SK-N-SH (cell line): ENCODE measurements at regions not wholly inside any gene's neighbourhood (a gene's known extent, or its start where the extent isn't known, plus 50 kb on each side); places are given as distances from the start of the nearest gene placed in this dataset.

Experiments used
- CTCF ChIA-PET: fragments of 300-600, 350-600 bp; formaldehyde crosslinking; extraction: SDS; loops from one replicate; lab custom pipeline; 2021; lab: Yijun Ruan, JAX
- POLR2A ChIA-PET: fragments of 350-600 bp; sonication (Branson Sonifier 250); formaldehyde crosslinking; extraction: SDS; loops from one replicate; lab custom pipeline; 2020; ENCODE audit warnings: antibody characterized with exemption, inconsistent platforms; lab: Yijun Ruan, JAX
- DNase-seq: peaks from one replicate; pipeline ENCODE4 v3.0.0; 2012
- H2AFZ ChIP-seq: fragments of 200-600 bp; sonication (generic); 2 replicates; pipeline ENCODE4 v1.8.1; 2016; ENCODE audit warnings: antibody characterized with exemption, mild to moderate bottlenecking, low read depth
- H3F3A ChIP-seq: fragments of 200-600 bp; sonication (generic); replicated peaks from 2 replicates; pipeline ENCODE3; 2016; ENCODE audit warnings: antibody characterized with exemption, mild to moderate bottlenecking; ENCODE audit not compliant: insufficient read depth
- H3K27ac ChIP-seq, 2 experiments: fragments of 200-500 bp in 1 of 2; fragments of 200-600 bp in 1 of 2; sonication (Bioruptor generic) in 1 of 2; sonication (generic), shearing (Covaris generic) in 1 of 2; 2 replicates each; pipeline versions ENCODE4 v1.5.1 to v1.6.1; 2014 to 2016; ENCODE audit warnings: low read depth in 2 of 2, inconsistent platforms in 1 of 2, low read length in 1 of 2, mild to moderate bottlenecking in 1 of 2, mixed read lengths in 1 of 2
- H3K27me3 ChIP-seq: fragments of 200-600 bp; sonication (generic), shearing (Covaris generic); 2 replicates; pipeline ENCODE4 v1.6.1; 2016; ENCODE audit warnings: mixed run types; ENCODE audit not compliant: insufficient read depth
- H3K36me3 ChIP-seq, 2 experiments: fragments of 200-500 bp in 1 of 2; fragments of 200-600 bp in 1 of 2; sonication (Bioruptor generic) in 1 of 2; sonication (generic) in 1 of 2; replicated peaks in 1 of 2; 2 replicates each; pipeline versions ENCODE3 to v1.5.1; 2014 to 2016; ENCODE audit warnings: low read length in 1 of 2, mild to moderate bottlenecking in 1 of 2; ENCODE audit not compliant: insufficient read depth in 2 of 2, control insufficient read depth in 1 of 2
- H3K4me1 ChIP-seq, 2 experiments: fragments of 200-500 bp in 1 of 2; fragments of 200-600 bp in 1 of 2; sonication (Bioruptor generic) in 1 of 2; sonication (generic), shearing (Covaris generic) in 1 of 2; 2 replicates each; pipeline versions ENCODE4 v1.5.1 to v1.6.1; 2014 to 2016; ENCODE audit warnings: low read depth in 1 of 2, low read length in 1 of 2, mixed run types in 1 of 2; ENCODE audit not compliant: insufficient read depth in 2 of 2, control insufficient read depth in 1 of 2
- H3K4me2 ChIP-seq: fragments of 200-600 bp; sonication (generic), shearing (Covaris generic); 2 replicates; pipeline ENCODE4 v1.6.1; 2017; ENCODE audit warnings: mixed run types
- H3K4me3 ChIP-seq, 2 experiments: fragments of 200-500 bp in 1 of 2; fragments of 200-600 bp in 1 of 2; sonication (Bioruptor generic) in 1 of 2; sonication (generic), shearing (Covaris generic) in 1 of 2; 2 replicates each; pipeline versions ENCODE4 v1.5.1 to v1.8.1; 2014 to 2016; ENCODE audit warnings: low read depth in 2 of 2, inconsistent platforms in 1 of 2, low read length in 1 of 2, mild to moderate bottlenecking in 1 of 2, mixed read lengths in 1 of 2, moderate library complexity in 1 of 2
- H3K79me2 ChIP-seq: fragments of 200-600 bp; sonication (generic); 2 replicates; pipeline ENCODE4 v1.8.1; 2017; ENCODE audit warnings: mild to moderate bottlenecking; ENCODE audit not compliant: insufficient read depth
- H3K9ac ChIP-seq: fragments of 200-600 bp; sonication (generic); 2 replicates; pipeline ENCODE4 v1.6.1; 2017; ENCODE audit warnings: mixed run types
- H3K9me2 ChIP-seq: fragments of 200-600 bp; sonication (generic); 2 replicates; pipeline ENCODE4 v1.6.1; 2017; ENCODE audit warnings: mixed run types
- H3K9me3 ChIP-seq: fragments of 200-600 bp; sonication (generic); 2 replicates; pipeline ENCODE4 v1.6.1; 2017; ENCODE audit warnings: mixed run types, mild to moderate bottlenecking, moderate library complexity
- H4K20me1 ChIP-seq: fragments of 200-600 bp; sonication (generic); 2 replicates; pipeline ENCODE4 v1.6.1; 2017; ENCODE audit warnings: mild to moderate bottlenecking, mixed run types; ENCODE audit not compliant: insufficient read depth
- CTCF ChIP-seq: fragments of 200-600 bp; sonication (generic); IDR thresholded peaks from 2 replicates; pipeline ENCODE4 v1.6.1; 2017; ENCODE audit warnings: antibody characterized with exemption, mild to moderate bottlenecking, moderate library complexity
- EP300 ChIP-seq, 2 experiments: IDR thresholded peaks; 2 replicates each; pipeline versions ENCODE4 v1.4.0 to v1.6.1; 2012; ENCODE audit warnings: borderline replicate concordance in 1 of 2, low read depth in 1 of 2, low read length in 1 of 2
- EZH2phosphoT487 ChIP-seq: fragments of 200-600 bp; sonication (generic); IDR thresholded peaks from 2 replicates; pipeline ENCODE4 v1.6.1; 2017; ENCODE audit warnings: low read depth, mixed run types, mild to moderate bottlenecking, antibody characterized with exemption, moderate library complexity, borderline replicate concordance
- FOXM1 ChIP-seq: IDR thresholded peaks from 2 replicates; pipeline ENCODE4 v1.4.0; 2012; ENCODE audit warnings: low read depth, mild to moderate bottlenecking
- GABPA ChIP-seq: IDR thresholded peaks from 2 replicates; pipeline ENCODE4 v1.4.0; 2012; ENCODE audit warnings: low read depth, mild to moderate bottlenecking
- GATA2 ChIP-seq: sonication (generic); formaldehyde crosslinking; IDR thresholded peaks from 2 replicates; pipeline ENCODE4 v1.5.0; 2020; ENCODE audit warnings: mild to moderate bottlenecking, missing genetic modification reagents
- IRF3 ChIP-seq: fragments of 150-350 bp; IDR thresholded peaks from 2 replicates; pipeline ENCODE4 v1.6.1; 2016; ENCODE audit warnings: mild to moderate bottlenecking, low read depth, low read length
- NFIC ChIP-seq: IDR thresholded peaks from 2 replicates; pipeline ENCODE4 v1.4.0; 2012; ENCODE audit warnings: borderline replicate concordance
- RAD21 ChIP-seq: IDR thresholded peaks from 2 replicates; pipeline ENCODE4 v1.6.1; 2012; ENCODE audit warnings: mild to moderate bottlenecking, low read length
- REST ChIP-seq: IDR thresholded peaks from 2 replicates; pipeline ENCODE4 v1.6.1; 2012; ENCODE audit warnings: mild to moderate bottlenecking, low read depth, low read length, moderate library complexity
- RXRA ChIP-seq: IDR thresholded peaks from 2 replicates; pipeline ENCODE4 v1.4.0; 2012; ENCODE audit warnings: low read depth, mild to moderate bottlenecking, borderline replicate concordance
- TAF1 ChIP-seq: IDR thresholded peaks from 2 replicates; pipeline ENCODE4 v1.6.1; 2012; ENCODE audit warnings: low read depth, mild to moderate bottlenecking, low read length, moderate library complexity, borderline replicate concordance
- USF1 ChIP-seq: IDR thresholded peaks from 2 replicates; pipeline ENCODE4 v1.4.0; 2012; ENCODE audit warnings: low read depth, borderline replicate concordance
- WGBS: methylation state at CpG from one replicate; pipeline ENCODE4 v1.1.6; 2017; ENCODE audit warnings: low lambda C conversion rate; 5-methylcytosine and 5-hydroxymethylcytosine counted together
- TF ChIP-seq, protein P1 (sequence below): IDR thresholded peaks from 2 replicates; pipeline ENCODE4 v1.4.0; 2012; ENCODE audit warnings: low read depth, borderline replicate concordance

DNA sequence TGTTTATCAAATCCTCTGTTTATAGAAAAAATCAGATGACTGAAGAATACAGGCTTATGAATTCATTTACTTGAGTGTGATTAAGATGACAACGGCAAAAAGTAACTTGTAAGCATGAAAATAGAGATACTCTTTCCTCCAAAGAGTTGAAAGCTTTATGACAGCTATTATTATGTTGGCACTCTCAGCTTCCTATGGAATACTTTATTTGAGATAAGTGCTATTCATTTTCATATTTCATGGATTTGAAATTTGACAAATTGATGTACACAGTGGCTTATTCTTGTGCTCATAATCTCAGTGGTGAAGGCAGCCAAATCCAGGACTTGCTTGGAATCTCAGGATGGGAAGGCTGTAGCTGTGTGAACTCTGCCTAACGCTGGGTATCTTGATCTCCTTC is 991.6 kb downstream of the GALC start:
- WGBS, result 6% methylated on average over 2 of the region's 2 CpGs
- Histone ChIP-seq H3K79me2 (no peaks in the 10 kb centered on the region), H3K4me1 (no peaks in the 10 kb centered on the region), H3K9me2 (no peaks in the 10 kb centered on the region), H3F3A (no peaks in the 10 kb centered on the region), H3K36me3 (no peaks in the 10 kb centered on the region), H3K9me3 (no peaks in the 10 kb centered on the region), H4K20me1 (no peaks in the 10 kb centered on the region), H3K4me2 (no peak overlapping the region), H3K27ac (no peak overlapping the region), H3K27me3 (no peaks in the 10 kb centered on the region), H3K9ac (no peak overlapping the region), H3K4me3 (no peak overlapping the region), H2AFZ (no peak overlapping the region)
- TF ChIP-seq REST (no peak), EZH2phosphoT487 (no peak), RXRA (no peak), GABPA (no peak), TAF1 (no peak), NFIC (no peak), GATA2 (no peak)
- TF ChIP-seq, protein P1, sequence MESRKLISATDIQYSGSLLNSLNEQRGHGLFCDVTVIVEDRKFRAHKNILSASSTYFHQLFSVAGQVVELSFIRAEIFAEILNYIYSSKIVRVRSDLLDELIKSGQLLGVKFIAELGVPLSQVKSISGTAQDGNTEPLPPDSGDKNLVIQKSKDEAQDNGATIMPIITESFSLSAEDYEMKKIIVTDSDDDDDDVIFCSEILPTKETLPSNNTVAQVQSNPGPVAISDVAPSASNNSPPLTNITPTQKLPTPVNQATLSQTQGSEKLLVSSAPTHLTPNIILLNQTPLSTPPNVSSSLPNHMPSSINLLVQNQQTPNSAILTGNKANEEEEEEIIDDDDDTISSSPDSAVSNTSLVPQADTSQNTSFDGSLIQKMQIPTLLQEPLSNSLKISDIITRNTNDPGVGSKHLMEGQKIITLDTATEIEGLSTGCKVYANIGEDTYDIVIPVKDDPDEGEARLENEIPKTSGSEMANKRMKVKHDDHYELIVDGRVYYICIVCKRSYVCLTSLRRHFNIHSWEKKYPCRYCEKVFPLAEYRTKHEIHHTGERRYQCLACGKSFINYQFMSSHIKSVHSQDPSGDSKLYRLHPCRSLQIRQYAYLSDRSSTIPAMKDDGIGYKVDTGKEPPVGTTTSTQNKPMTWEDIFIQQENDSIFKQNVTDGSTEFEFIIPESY, result no peak
- CTCF ChIA-PET, result no interaction called here
- POLR2A ChIA-PET, result no interaction called here
- no peak for DNase-seq

GRCh38 chr14:87000081-87000480 is 992.9 kb downstream of the GALC start:
- H3K4me3 ChIP-seq, result no peak overlapping the region
- H3K27ac ChIP-seq, result no peak overlapping the region
- no peak overlapping the region for H2AFZ ChIP-seq
- H3K79me2 ChIP-seq, result no peaks in the 10 kb centered on the region
- ChIA-PET POLR2A (no interaction called here), CTCF (no interaction called here)
- H3K9me3 ChIP-seq, result no peaks in the 10 kb centered on the region
- no peaks in the 10 kb centered on the region for H3K36me3 ChIP-seq
- DNase-seq, result no peak
- no peak overlapping the region for H3K9ac ChIP-seq
- H4K20me1 ChIP-seq, result no peaks in the 10 kb centered on the region
- no peaks in the 10 kb centered on the region for H3K4me1 ChIP-seq
- H3K27me3 ChIP-seq, result no peaks in the 10 kb centered on the region
- H3K9me2 ChIP-seq, result no peaks in the 10 kb centered on the region
- no peak overlapping the region for H3K4me2 ChIP-seq
- WGBS, result 35% methylated on average over 4 of the region's 4 CpGs
- no peaks in the 10 kb centered on the region for H3F3A ChIP-seq
- no peak for TF ChIP-seq IRF3
- TF ChIP-seq FOXM1, result no peak
- no peak for TF ChIP-seq CTCF
- TF ChIP-seq EP300 (IDR thresholded peaks at IDR 0.05; ENCODE audit: borderline replicate concordance in 1 of 2, low read depth in 1 of 2, low read length in 1 of 2), result no peak
- no peak for TF ChIP-seq RAD21
- TF ChIP-seq, protein P1, result no peak
- no peak for TF ChIP-seq USF1
